Erythroblast (primary cell): ENCODE measurements at regions not wholly inside any gene's neighbourhood (a gene's known extent, or its start where the extent isn't known, plus 50 kb on each side); places are given as distances from the start of the nearest gene placed in this dataset.

Source experiments
- GATA1 ChIP-seq: IDR thresholded peaks from 2 replicates; pipeline ENCODE4 v1.6.1; 2011; ENCODE audit warnings: low read depth, mild to moderate bottlenecking, control low read depth, low read length, moderate library complexity
- POLR2A ChIP-seq: IDR thresholded peaks from 2 replicates; pipeline ENCODE4 v1.6.1; 2011; ENCODE audit warnings: mild to moderate bottlenecking, low read length

- TF ChIP-seq POLR2A (no peak), GATA1 (no peak)
Observed at GRCh38 chr1:68796888-68797287, 300.0 kb upstream of the DEPDC1 start.
